ENCODE measurements at regions not wholly inside any gene's neighbourhood (a gene's known extent, or its start where the extent isn't known, plus 50 kb on each side); places are given as distances from the start of the nearest gene placed in this dataset.
A peak's percentile ranks its signal among the peaks of the same experiment; 100 is the strongest.

DNA sequence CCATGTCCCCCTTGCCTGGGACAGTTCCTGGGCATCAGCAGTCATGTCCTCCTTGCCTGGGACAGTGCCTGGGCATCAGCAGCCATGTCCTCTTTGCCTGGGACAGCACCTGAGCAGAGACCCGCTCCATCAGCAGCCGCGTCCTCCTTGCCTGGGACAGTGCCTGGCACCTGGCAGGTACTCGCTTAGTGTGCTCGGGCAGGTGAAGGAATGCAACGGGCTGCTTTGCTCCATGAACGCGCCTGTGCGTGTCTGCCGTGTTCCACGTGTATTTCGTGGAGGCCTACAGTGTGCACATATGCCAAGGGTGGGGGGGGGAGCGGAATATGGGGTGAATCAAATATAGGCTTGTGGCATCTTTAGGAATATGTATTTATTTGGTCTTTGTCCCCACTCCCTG is 1490.7 kb downstream of the TBC1D22A start:
- Histone ChIP-seq H3K36me3 (replicated peaks; ENCODE audit: control insufficient read depth, insufficient read depth, low read length) (no peaks in the 10 kb centered on the region), H3K27me3 (ENCODE audit: control insufficient read depth, insufficient read depth, low read length) (0 out of 2 replicates have a peak, but pooled peaks cover 1% of the 10 kb centered on the region), H3K4me3 (ENCODE audit: insufficient read depth, low read depth, low read length) (no peak overlapping the region)
- no peak for DNase-seq

DNA sequence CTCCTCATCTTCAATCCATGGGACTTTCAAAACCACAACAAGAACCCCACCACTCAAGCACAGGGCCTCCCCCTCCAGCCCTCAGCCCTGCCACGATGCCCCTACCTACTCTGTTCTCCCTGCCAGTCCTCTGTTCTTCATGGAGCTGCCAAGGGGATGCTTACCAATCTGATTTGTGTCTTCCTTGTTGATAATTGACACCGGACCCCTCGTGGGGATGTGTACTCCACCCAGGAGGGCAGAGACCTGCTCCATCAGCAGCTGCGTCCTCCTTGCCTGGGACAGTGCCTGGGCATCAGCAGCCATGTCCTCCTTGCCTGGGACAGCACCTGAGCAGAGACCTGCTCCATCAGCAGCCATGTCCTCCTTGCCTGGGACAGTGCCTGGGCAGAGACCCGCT is 1489.2 kb downstream of the TBC1D22A start:
- H3K36me3 ChIP-seq (replicated peaks; ENCODE audit: control insufficient read depth, insufficient read depth, low read length), result no peaks in the 10 kb centered on the region
- 0 out of 2 replicates have a peak, but pooled peaks cover 1% of the 10 kb centered on the region for H3K27me3 ChIP-seq (ENCODE audit: control insufficient read depth, insufficient read depth, low read length)

DNA sequence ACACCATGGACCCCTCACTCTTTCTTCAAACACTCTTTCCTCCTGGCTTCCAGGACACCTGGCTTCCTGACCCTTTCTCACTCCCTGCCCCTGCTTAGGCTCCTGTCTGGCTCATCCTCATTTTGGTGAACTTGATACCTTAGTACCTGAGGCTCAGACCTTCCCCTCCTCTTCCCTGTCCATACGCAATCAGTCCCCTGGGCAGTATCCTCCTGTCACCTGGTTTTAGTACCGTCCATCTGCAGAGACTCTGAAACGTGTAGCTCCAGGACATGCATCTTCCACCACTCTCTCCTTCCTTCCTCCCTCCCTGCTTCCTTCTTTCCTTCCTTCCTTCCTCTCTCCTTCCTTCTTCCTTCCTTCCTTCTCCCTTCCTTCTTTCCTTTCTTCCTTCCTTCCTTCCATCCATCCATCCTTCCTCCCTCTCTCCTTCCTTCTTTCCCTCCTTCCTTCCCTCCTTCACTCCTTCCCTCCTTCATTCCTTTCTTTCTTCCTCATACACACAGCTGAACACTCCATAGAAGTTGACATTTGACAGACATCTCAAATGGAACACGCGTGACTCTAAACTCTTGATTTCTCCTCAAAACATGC is 1488.6 kb downstream of the TBC1D22A start:
- H3K36me3 ChIP-seq (replicated peaks; ENCODE audit: control insufficient read depth, insufficient read depth, low read length), result no peaks in the 10 kb centered on the region
- 0 out of 2 replicates have a peak, but pooled peaks cover 1% of the 10 kb centered on the region for H3K27me3 ChIP-seq (ENCODE audit: control insufficient read depth, insufficient read depth, low read length)
- no peak for DNase-seq
- no peak overlapping the region for H3K4me3 ChIP-seq (ENCODE audit: insufficient read depth, low read depth, low read length)

More for the DNA sequence above, 1489.2 kb downstream of the TBC1D22A start:
- no peak for DNase-seq
- no peak overlapping the region for H3K4me3 ChIP-seq (ENCODE audit: insufficient read depth, low read depth, low read length)

DNA sequence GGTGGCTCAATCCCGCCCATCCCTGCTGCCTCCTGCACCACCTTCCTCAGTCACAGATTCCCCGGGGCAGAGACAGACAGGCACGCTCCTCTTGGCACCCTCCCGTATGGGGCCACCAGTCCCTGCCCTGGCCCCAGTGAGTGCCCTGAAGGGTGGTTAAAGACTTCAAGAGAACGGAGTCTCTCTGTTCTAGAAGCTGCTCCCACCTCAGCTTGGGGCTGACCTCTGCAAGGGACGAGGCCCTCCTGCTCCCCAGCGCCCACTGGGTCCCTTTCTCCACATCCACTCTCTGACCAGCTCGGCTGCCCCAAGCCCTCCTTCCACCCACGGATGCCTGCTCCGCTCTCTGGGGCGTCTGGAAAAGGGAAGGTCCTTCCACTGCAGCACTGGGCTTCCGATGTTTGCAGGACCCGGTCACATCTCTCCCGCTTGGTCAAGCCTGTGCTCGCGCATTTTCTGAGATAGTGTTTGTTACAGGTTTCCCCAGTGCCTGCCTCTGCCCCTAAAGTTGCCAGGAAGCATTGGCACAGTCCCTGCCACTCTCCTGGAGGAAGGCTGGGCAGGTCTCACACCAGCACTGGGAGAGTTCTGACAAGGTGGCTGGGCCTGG is 1487.9 kb downstream of the TBC1D22A start:
- H3K4me3 ChIP-seq (ENCODE audit: insufficient read depth, low read depth, low read length), result no peak overlapping the region
- DNase-seq, result no peak
- H3K36me3 ChIP-seq (replicated peaks; ENCODE audit: control insufficient read depth, insufficient read depth, low read length), result no peaks in the 10 kb centered on the region
- 0 out of 2 replicates have a peak, but pooled peaks cover 1% of the 10 kb centered on the region for H3K27me3 ChIP-seq (ENCODE audit: control insufficient read depth, insufficient read depth, low read length)

DNA sequence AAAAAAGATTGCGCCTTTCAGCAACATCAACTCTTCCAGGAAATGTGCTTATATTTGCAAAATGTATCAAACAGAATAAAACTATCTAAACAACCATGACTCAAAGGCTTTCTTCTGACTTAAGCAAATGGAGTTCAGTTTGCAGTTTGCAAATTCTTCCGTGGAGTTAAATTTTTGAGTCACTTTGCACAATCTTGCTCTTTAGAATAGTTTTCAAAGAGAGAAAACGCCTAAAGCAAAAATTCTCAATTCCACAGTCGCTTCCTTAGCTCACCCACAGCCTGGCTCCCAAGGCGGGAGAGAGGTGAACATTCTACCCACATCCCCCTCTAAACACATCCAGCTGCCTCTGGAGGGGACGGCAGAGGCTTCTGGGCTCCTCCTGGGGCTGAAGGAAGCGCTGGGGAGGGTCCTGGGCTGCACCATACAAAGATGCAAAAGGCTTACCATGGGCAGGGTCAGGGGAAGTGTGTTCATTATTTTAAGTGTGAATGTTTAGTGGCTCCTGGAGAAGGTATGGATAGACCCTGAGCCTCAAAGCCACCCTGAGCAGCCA is 1487.3 kb downstream of the TBC1D22A start:
- DNase-seq, result no peak
- 0 out of 2 replicates have a peak, but pooled peaks cover 1% of the 10 kb centered on the region for H3K27me3 ChIP-seq (ENCODE audit: control insufficient read depth, insufficient read depth, low read length)
- no peaks in the 10 kb centered on the region for H3K36me3 ChIP-seq (replicated peaks; ENCODE audit: control insufficient read depth, insufficient read depth, low read length)
- H3K4me3 ChIP-seq (ENCODE audit: insufficient read depth, low read depth, low read length), result no peak overlapping the region

DNA sequence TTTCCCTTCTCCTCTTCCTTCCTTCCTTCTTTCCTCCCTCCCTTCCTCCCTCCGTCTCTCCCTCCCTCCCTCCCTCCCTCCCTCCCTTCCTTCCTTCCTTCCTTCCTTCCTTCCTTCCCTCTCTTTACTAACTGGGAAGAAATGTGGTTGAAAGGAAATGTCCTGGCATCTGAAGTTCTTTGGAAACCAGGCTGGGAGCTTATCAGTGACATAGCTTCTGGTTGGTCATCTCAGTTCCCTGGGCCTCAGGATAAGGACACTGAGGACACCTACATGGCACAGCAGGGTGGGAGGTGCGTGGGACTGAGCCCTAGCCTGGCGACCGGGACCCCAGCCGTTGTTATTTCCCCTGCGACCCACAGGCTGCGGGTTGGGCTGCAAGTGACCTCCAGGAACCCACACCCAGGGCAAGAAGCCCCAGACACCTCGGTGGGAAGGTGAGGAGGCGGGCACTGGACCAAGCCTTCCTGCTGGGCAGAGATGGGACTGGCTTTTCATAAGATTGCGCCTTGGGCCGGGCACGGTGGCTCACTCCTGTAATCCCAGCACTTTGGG is 1486.5 kb downstream of the TBC1D22A start:
- H3K27me3 ChIP-seq (ENCODE audit: control insufficient read depth, insufficient read depth, low read length), result 0 out of 2 replicates have a peak, but pooled peaks cover 1% of the 10 kb centered on the region

DNA sequence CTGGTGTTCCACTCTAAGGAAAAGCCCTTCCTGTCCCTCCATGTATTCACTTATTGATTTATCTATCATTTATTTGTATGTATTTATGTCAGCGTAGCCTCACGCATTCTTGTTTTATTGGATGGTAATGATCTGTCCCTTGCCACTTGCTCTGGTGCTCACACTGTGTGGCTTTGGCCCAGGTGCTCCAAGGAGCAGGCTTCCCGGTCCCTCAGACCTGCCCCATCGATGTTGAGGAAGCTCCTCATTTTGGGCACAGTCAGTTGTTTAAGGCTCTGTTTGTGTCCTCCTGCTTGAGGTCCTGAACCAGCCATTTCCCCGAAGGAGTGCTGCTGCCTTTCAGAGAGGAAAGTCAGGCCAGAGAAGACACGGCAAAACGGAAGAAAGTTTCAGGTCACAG is 1485.4 kb downstream of the TBC1D22A start:
- Histone ChIP-seq H3K36me3 (replicated peaks; ENCODE audit: control insufficient read depth, insufficient read depth, low read length) (no peaks in the 10 kb centered on the region), H3K4me3 (ENCODE audit: insufficient read depth, low read depth, low read length) (no peak overlapping the region), H3K27me3 (ENCODE audit: control insufficient read depth, insufficient read depth, low read length) (0 out of 2 replicates have a peak, but pooled peaks cover 1% of the 10 kb centered on the region)
- no peak for DNase-seq

More for the DNA sequence above, 1486.5 kb downstream of the TBC1D22A start:
- Histone ChIP-seq H3K4me3 (ENCODE audit: insufficient read depth, low read depth, low read length) (no peak overlapping the region), H3K36me3 (replicated peaks; ENCODE audit: control insufficient read depth, insufficient read depth, low read length) (no peaks in the 10 kb centered on the region)
- DNase-seq, result no peak

DNA sequence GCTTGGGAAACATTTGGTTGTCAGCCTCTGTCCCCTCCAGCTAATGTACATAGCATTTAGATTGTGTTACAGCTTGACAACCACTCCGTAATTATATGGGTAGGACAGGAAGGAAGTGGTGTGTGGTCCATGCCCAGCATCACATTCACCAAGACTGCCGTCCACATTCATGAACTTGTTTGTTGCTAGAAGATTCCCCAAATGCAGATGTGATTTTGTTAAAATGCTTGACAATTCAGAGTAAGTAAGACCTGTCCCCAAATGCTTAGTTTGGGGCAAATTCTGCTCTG is 1482.7 kb downstream of the TBC1D22A start:
- no peaks in the 10 kb centered on the region for H3K36me3 ChIP-seq (replicated peaks; ENCODE audit: control insufficient read depth, insufficient read depth, low read length)
- H3K4me3 ChIP-seq (ENCODE audit: insufficient read depth, low read depth, low read length), result no peak overlapping the region
- no peaks in the 10 kb centered on the region for H3K27me3 ChIP-seq (ENCODE audit: control insufficient read depth, insufficient read depth, low read length)
- no peak for DNase-seq

DNA sequence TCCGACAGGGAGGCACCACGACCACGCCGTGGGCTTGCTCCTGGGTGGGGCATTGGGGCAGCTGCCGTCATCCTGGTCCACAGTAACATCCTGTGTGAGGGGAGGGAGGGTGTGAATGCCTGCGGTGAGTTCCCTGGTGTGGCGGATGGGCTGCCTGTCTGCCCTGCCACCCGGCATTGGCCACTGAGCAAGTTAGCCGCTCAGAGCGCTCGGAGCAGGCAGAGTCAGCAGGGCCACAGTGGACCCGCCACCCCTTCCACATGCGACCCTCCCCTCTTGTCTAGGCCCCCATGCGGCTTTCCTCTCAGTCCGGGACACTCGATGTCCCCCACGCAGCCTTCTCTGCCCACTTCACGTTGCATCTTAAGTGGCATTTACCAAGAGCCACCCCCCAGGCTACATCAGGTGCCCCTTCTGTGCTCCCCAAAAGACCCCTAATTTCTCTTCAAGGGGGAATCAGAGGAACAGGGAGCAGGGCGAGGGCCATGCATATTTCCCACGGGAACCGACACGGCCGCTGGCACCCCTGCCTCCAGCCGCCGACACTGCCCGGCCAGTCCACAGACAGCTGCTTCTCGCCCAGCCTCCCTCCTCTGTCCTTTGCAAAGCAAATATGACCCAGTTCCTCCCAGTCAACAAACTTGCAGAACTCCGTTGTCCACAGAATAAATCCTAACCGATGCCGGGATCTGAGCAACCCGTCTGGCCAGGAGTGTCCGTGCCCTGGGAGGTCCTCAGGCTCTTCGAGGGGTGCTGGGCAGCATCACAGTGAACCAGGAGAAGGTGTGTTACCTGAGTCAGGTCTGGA is 1482.1 kb downstream of the TBC1D22A start:
- no peaks in the 10 kb centered on the region for H3K27me3 ChIP-seq (ENCODE audit: control insufficient read depth, insufficient read depth, low read length)
- no peak for DNase-seq
- H3K36me3 ChIP-seq (replicated peaks; ENCODE audit: control insufficient read depth, insufficient read depth, low read length), result no peaks in the 10 kb centered on the region
- H3K4me3 ChIP-seq (ENCODE audit: insufficient read depth, low read depth, low read length), result no peak overlapping the region

DNA sequence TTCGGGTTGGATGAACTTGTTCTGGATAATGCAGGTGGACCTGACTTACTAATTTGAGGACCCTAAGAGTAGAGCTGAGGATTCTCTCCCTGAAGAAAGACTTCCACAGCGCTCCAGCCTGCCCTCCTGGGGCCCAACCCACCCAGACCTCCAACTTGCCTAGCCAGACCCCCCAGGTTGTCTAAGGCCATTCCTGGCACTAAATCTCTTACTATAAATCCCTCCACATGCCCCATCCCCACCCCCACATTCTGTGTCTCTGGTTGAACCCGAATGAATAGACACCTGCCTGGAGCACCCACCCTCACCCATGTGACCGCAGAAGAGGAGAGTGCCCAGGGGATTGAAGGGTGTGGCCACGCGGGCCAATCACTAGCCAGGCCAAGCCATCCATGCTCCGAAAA is 1480.0 kb downstream of the TBC1D22A start:
- no peak for DNase-seq
- Histone ChIP-seq H3K4me3 (ENCODE audit: insufficient read depth, low read depth, low read length) (no peak overlapping the region), H3K27me3 (ENCODE audit: control insufficient read depth, insufficient read depth, low read length) (no peaks in the 10 kb centered on the region), H3K36me3 (replicated peaks; ENCODE audit: control insufficient read depth, insufficient read depth, low read length) (no peaks in the 10 kb centered on the region)

DNA sequence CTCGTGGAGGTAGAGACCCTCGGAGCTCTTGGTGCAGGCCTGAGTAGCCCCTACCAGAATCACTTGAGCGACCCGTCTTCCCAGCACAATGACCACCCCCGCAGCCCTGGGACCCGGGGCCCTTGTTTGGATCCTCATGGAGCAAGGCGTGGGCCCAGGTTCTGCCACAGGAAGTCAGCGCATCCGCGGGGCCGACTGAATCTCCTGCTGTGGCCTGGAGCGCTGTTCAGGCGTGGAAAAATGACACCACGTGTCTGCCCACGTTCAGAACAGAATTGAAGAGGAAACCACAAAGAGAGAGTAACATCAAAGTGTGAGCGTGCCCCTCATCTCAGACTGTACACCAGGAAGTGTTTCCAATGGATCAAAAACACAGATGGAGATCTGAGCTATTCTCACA is 1479.2 kb downstream of the TBC1D22A start:
- DNase-seq, result no peak
- Histone ChIP-seq H3K36me3 (replicated peaks; ENCODE audit: control insufficient read depth, insufficient read depth, low read length) (no peaks in the 10 kb centered on the region), H3K27me3 (ENCODE audit: control insufficient read depth, insufficient read depth, low read length) (no peaks in the 10 kb centered on the region), H3K4me3 (ENCODE audit: insufficient read depth, low read depth, low read length) (no peak overlapping the region)

DNA sequence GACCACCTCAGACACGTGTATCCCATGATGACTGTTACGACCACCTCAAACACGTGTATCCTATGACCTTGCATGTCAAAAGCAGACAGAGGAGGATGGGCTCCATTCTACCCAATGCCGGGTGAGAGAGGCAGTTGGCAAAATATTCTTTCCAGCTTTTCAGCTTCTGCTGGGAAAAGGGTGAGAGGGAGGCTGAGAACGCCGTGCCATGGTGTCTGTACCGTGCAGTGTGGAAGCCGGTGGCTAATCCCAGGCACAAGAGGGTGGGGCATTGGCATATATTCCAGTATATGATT is 1478.4 kb downstream of the TBC1D22A start:
- H3K36me3 ChIP-seq (replicated peaks; ENCODE audit: control insufficient read depth, insufficient read depth, low read length), result no peaks in the 10 kb centered on the region
- H3K4me3 ChIP-seq (ENCODE audit: insufficient read depth, low read depth, low read length), result no peak overlapping the region
- peak; percentile 13 for DNase-seq

DNA sequence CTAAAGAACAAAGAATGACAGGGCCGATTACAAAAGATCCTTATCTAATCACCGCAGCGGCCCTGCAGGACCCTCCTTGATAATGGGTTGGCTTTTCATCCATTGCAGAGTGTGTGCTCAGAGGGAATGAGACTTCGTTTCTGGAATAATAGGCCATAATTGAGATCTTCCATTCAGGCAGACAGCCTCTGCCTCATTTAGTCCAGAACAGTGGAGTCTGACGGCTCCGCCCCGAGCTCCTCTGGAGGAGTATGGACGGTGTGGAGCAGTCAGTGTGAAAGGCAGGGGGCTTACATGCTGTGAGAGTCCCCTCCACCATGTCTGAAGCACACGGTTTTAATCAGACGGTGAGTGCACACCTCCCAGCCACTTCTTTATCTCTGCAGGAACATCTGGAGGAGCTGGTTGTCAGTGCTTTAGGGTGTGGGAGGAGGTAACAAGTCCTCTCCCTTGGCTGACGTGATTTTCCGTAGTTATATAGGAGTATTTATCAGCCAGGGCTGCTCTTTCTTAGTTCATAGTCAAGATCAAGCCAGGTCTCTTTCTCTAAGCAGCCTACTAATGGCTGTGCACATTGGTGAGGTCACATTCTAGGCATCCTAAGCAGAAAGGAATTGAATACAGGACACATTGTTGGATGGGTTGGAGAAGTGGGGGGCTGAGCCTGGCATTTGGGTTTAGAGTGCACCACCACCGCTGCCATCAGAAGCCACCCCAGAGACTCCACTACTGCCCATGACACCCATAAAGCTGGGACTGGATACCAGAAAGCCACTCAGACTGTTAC is 1477.9 kb downstream of the TBC1D22A start:
- Histone ChIP-seq H3K36me3 (replicated peaks; ENCODE audit: control insufficient read depth, insufficient read depth, low read length) (no peaks in the 10 kb centered on the region), H3K27me3 (ENCODE audit: control insufficient read depth, insufficient read depth, low read length) (no peaks in the 10 kb centered on the region), H3K4me3 (ENCODE audit: insufficient read depth, low read depth, low read length) (no peak overlapping the region)
- peak; percentile 33 for DNase-seq

More for the DNA sequence above, 1478.4 kb downstream of the TBC1D22A start:
- no peaks in the 10 kb centered on the region for H3K27me3 ChIP-seq (ENCODE audit: control insufficient read depth, insufficient read depth, low read length)

DNA sequence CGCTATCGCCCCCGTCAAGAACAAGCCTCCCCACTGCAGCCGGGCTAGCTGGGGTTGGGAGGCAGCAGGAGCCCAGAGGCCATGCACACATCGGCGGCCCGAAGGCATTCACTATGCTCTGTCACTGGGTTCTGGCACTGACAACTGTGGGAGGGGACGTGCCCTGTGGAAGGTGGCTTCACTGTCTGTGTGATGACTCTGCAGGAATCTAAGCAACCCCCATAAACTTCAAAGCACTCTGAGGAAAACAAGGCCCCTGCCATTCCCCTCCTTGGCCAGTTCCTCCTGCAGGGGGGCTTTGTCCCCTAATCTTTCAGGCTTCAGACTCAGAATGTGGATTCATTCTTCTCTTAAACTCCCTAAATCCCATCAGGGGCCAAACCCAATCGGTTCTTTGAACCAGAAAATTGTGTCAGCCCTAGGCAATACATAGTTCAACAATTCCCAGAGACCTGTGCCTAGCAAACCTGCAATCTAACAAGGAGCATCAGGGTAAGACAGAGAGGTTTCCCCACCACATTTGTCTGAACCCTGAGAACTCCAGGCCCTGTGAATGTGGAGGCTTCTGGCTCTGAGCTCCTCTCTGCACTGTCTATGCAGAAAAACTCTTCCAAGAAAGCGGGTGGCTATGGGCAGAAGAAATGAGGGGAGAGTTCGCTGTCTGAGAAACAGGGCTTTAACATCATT is 1477.2 kb downstream of the TBC1D22A start:
- H3K36me3 ChIP-seq (replicated peaks; ENCODE audit: control insufficient read depth, insufficient read depth, low read length), result no peaks in the 10 kb centered on the region
- no peaks in the 10 kb centered on the region for H3K27me3 ChIP-seq (ENCODE audit: control insufficient read depth, insufficient read depth, low read length)
- H3K4me3 ChIP-seq (ENCODE audit: insufficient read depth, low read depth, low read length), result no peak overlapping the region
- peak; percentile 55 for DNase-seq

Data from H7 (cell line).